ENCODE measurements at regions not wholly inside any gene's neighbourhood (a gene's known extent, or its start where the extent isn't known, plus 50 kb on each side); places are given as distances from the start of the nearest gene placed in this dataset.

GRCh38 chr7:119102291-119102690 is 877.8 kb downstream of the ANKRD7 start:
- Histone ChIP-seq H3K9me3 (ENCODE audit: control insufficient read depth in 4 of 4, insufficient read depth in 3 of 4, low read length in 3 of 4) (no peaks in the 10 kb centered on the region), H3K4me3 (no peak overlapping the region), H3K27me3 (ENCODE audit: control insufficient read depth in 3 of 3, insufficient read depth in 3 of 3, low read length in 2 of 3) (no peaks in the 10 kb centered on the region), H3K36me3 (ENCODE audit: control insufficient read depth in 4 of 4, insufficient read depth in 4 of 4, low read length in 4 of 4) (no peaks in the 10 kb centered on the region), H3K9ac (ENCODE audit: insufficient read depth in 1 of 2, low read length in 2 of 2) (no peak overlapping the region), H3K4me1 (ENCODE audit: control insufficient read depth in 5 of 5, insufficient read depth in 5 of 5, low read length in 5 of 5) (peaks cover 0 to 8% (median 0%) of the 10 kb centered on the region in 5 donors), H3K27ac (ENCODE audit: low read depth in 1 of 2, low read length in 1 of 2) (no peak overlapping the region)
- no peak for ATAC-seq (ENCODE audit: insufficient read depth, low FRiP score)
- WGBS, 2 donors = 63 to 74% methylated on average over 1 of the region's 1 CpG
- TF ChIP-seq CTCF (IDR thresholded peaks at IDR 0.05; ENCODE audit: control extremely low read depth, extremely low read depth) = no peak
- peak in 2 of 3 donors; percentile 6 to 38 for DNase-seq

DNA sequence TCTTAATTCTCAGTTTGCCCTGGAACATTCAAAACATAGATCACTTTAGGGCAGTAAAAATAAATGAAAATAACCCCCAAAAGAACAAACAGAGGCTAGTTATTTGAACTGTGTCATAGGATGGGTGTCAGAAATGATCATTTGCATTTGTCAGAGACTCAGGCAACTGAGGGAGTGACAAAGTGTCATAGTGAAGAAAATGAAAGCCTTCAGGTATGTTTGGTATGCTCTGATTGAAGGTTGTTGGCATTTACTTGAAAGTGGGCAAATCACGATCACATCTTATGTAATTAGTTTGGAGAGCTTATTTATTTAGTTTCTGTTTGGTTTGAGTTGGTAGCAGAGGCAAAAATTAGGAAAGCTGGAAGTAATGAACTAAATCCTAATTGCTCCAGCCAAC is 880.9 kb downstream of the ANKRD7 start:
- TF ChIP-seq CTCF (IDR thresholded peaks at IDR 0.05; ENCODE audit: control extremely low read depth, extremely low read depth) = no peak
- ATAC-seq (ENCODE audit: insufficient read depth, low FRiP score) (no peak), DNase-seq (peak in 1 of 3 donors; percentile 6)
- H3K27ac ChIP-seq (ENCODE audit: low read depth in 1 of 2, low read length in 1 of 2) = no peak overlapping the region
- no peak overlapping the region for H3K9ac ChIP-seq (ENCODE audit: insufficient read depth in 1 of 2, low read length in 2 of 2)
- H3K9me3 ChIP-seq (ENCODE audit: control insufficient read depth in 4 of 4, insufficient read depth in 3 of 4, low read length in 3 of 4) = peaks cover 0 to 3% (median 0%) of the 10 kb centered on the region in 4 donors
- 53 to 75% methylated on average over 1 of the region's 1 CpG for WGBS, 2 donors
- peaks cover 0 to 8% (median 0%) of the 10 kb centered on the region in 5 donors for H3K4me1 ChIP-seq (ENCODE audit: control insufficient read depth in 5 of 5, insufficient read depth in 5 of 5, low read length in 5 of 5)
- no peaks in the 10 kb centered on the region for H3K27me3 ChIP-seq (ENCODE audit: control insufficient read depth in 3 of 3, insufficient read depth in 3 of 3, low read length in 2 of 3)
- H3K36me3 ChIP-seq (ENCODE audit: control insufficient read depth in 4 of 4, insufficient read depth in 4 of 4, low read length in 4 of 4) = no peaks in the 10 kb centered on the region
- H3K4me3 ChIP-seq = no peak overlapping the region

GRCh38 chr7:119123326-119123725 is 898.8 kb downstream of the ANKRD7 start:
- 88 to 91% methylated on average over 8 of the region's 8 CpGs for WGBS, 2 donors
- Histone ChIP-seq H3K4me1 (ENCODE audit: control insufficient read depth in 5 of 5, insufficient read depth in 5 of 5, low read length in 5 of 5) (peaks cover 0 to 4% (median 0%) of the 10 kb centered on the region in 5 donors), H3K9ac (ENCODE audit: insufficient read depth in 1 of 2, low read length in 2 of 2) (no peak overlapping the region), H3K27me3 (ENCODE audit: control insufficient read depth in 3 of 3, insufficient read depth in 3 of 3, low read length in 2 of 3) (no peaks in the 10 kb centered on the region), H3K27ac (ENCODE audit: low read depth in 1 of 2, low read length in 1 of 2) (no peak overlapping the region), H3K4me3 (no peak overlapping the region), H3K9me3 (ENCODE audit: control insufficient read depth in 4 of 4, insufficient read depth in 3 of 4, low read length in 3 of 4) (peaks cover 0 to 2% (median 0%) of the 10 kb centered on the region in 4 donors), H3K36me3 (ENCODE audit: control insufficient read depth in 4 of 4, insufficient read depth in 4 of 4, low read length in 4 of 4) (no peaks in the 10 kb centered on the region)
- ATAC-seq (ENCODE audit: insufficient read depth, low FRiP score) (no peak), DNase-seq (no peak)
- no peak for TF ChIP-seq CTCF (IDR thresholded peaks at IDR 0.05; ENCODE audit: control extremely low read depth, extremely low read depth)

DNA sequence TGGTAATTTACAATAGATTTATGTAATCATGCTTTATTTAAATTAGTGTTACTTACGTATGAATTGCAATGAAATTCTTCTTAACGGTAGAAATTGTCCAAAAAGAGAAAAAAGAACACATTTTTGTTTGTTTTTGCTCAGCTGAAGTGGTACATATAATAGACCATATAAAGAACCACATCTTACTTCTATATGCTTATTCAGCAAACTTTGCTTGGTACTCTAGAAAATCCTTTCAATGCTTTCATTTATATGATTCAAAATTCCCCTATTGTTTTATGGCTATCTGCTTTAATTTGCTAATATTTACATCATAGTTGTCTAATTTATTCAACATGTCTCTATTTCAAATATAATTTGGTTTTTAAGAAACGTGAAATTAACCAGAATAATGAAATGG is 903.2 kb downstream of the ANKRD7 start:
- Histone ChIP-seq H3K27me3 (ENCODE audit: control insufficient read depth in 3 of 3, insufficient read depth in 3 of 3, low read length in 2 of 3) (no peaks in the 10 kb centered on the region), H3K4me1 (ENCODE audit: control insufficient read depth in 5 of 5, insufficient read depth in 5 of 5, low read length in 5 of 5) (no peaks in the 10 kb centered on the region), H3K9ac (ENCODE audit: insufficient read depth in 1 of 2, low read length in 2 of 2) (no peak overlapping the region), H3K27ac (ENCODE audit: low read depth in 1 of 2, low read length in 1 of 2) (no peak overlapping the region), H3K36me3 (ENCODE audit: control insufficient read depth in 4 of 4, insufficient read depth in 4 of 4, low read length in 4 of 4) (no peaks in the 10 kb centered on the region), H3K4me3 (no peak overlapping the region), H3K9me3 (ENCODE audit: control insufficient read depth in 4 of 4, insufficient read depth in 3 of 4, low read length in 3 of 4) (no peaks in the 10 kb centered on the region)
- no peak for TF ChIP-seq CTCF (IDR thresholded peaks at IDR 0.05; ENCODE audit: control extremely low read depth, extremely low read depth)
- 81 to 82% methylated on average over 3 of the region's 3 CpGs for WGBS, 2 donors
- no peak for DNase-seq
- no peak for ATAC-seq (ENCODE audit: insufficient read depth, low FRiP score)
